Fibroblast of pulmonary artery (primary cell): ENCODE measurements at regions not wholly inside any gene's neighbourhood (a gene's known extent, or its start where the extent isn't known, plus 50 kb on each side); places are given as distances from the start of the nearest gene placed in this dataset.

Experiments used
- DNase-seq: peaks from one replicate; pipeline ENCODE4 v3.0.0-alpha.2; 2010; ENCODE audit warnings: low read depth
- H3K4me3 ChIP-seq: replicated peaks from 2 replicates; pipeline ENCODE4 v1.5.1; 2011; ENCODE audit warnings: low read depth, mild to moderate bottlenecking, control low read depth, low read length, moderate library complexity
- TF ChIP-seq, protein P1 (sequence below): IDR thresholded peaks from 2 replicates; pipeline ENCODE4 v1.5.1; 2011; ENCODE audit warnings: mild to moderate bottlenecking, control low read depth, low read length, inconsistent platforms; ENCODE audit errors: missing control alignments

DNA sequence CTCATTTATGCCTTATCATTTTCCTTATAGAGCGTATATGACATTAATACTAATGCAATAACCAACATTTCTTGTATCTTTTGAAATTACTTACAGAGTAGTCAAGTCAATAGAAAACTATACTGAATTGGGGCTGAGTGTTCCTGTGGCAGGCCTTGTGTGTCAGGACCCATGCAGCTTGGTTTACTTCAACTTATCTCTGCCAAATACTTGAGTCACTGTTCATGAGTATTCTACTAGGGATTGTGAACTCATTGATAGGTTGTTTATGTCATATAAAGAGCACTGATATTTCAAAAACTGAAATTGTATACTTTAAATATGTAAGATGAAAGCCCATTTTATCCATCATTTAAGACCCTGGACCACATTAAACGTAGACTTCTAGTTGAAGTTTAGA lies 688.6 kb upstream of the SLITRK1 start:
- DNase-seq = no peak
- H3K4me3 ChIP-seq = no peak overlapping the region
- TF ChIP-seq, protein P1, sequence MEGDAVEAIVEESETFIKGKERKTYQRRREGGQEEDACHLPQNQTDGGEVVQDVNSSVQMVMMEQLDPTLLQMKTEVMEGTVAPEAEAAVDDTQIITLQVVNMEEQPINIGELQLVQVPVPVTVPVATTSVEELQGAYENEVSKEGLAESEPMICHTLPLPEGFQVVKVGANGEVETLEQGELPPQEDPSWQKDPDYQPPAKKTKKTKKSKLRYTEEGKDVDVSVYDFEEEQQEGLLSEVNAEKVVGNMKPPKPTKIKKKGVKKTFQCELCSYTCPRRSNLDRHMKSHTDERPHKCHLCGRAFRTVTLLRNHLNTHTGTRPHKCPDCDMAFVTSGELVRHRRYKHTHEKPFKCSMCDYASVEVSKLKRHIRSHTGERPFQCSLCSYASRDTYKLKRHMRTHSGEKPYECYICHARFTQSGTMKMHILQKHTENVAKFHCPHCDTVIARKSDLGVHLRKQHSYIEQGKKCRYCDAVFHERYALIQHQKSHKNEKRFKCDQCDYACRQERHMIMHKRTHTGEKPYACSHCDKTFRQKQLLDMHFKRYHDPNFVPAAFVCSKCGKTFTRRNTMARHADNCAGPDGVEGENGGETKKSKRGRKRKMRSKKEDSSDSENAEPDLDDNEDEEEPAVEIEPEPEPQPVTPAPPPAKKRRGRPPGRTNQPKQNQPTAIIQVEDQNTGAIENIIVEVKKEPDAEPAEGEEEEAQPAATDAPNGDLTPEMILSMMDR = no peak

DNA sequence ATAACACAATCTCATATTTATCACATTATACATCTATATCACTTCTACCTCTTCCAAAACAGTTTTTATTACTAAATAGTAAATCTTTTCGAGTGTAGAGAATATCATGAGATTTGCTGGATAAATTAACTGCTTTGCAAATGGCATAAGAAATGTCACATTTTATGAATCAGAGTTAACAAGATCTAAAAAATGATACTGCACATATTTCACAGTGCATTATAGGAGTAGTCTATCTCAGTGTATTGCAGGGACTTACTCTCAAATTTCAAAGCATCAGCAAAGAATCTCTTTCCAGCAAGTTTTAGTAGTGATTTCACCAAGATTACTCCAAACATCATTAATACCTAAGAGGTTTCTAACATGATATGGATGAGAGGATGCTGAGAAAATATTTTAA lies 687.1 kb upstream of the SLITRK1 start:
- no peak overlapping the region for H3K4me3 ChIP-seq
- TF ChIP-seq, protein P1 = no peak
- no peak for DNase-seq

GRCh38 chr13:84567848-84568247 lies 685.6 kb upstream of the SLITRK1 start:
- no peak overlapping the region for H3K4me3 ChIP-seq
- DNase-seq = no peak
- TF ChIP-seq, protein P1 = no peak

DNA sequence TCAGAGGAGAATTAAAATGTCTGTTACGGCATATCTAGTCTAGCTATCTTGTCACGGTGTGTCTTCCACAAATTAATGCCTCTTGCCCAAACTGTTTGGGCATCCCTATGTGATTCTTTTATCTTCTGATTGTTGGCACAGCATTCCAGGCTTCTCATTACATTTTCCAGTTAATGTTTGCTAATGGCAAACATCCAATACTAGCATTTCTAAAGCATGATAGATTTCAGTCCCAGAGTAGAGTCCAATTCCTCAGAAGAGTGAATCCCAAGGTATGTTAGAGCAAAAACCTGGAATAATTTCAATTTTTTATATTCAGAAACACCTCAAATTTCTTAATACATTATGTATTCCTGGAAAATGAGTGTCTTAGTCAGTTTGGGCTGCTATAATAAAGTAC lies 684.5 kb upstream of the SLITRK1 start:
- DNase-seq = no peak
- no peak overlapping the region for H3K4me3 ChIP-seq
- TF ChIP-seq, protein P1 = no peak

DNA sequence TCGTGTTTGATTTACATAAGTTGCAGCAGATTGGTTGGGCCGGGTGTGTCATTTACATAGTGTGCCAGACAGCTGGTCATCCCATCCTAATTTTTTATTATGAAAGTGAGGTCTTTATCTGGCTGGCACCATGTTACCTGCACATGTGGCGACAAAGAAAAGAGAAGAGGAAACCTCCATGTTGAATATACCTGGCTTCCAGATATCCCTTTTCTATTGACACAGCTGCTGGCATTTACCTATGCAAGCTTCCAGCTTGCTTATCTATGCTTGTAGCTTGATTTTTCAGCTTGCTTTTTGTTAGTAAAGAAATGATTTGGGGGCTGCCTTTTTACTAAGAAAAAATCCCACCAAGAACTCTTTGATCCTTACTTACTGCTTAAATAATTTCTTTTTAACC lies 681.3 kb upstream of the SLITRK1 start:
- no peak for DNase-seq
- no peak overlapping the region for H3K4me3 ChIP-seq
- TF ChIP-seq, protein P1 = no peak

DNA sequence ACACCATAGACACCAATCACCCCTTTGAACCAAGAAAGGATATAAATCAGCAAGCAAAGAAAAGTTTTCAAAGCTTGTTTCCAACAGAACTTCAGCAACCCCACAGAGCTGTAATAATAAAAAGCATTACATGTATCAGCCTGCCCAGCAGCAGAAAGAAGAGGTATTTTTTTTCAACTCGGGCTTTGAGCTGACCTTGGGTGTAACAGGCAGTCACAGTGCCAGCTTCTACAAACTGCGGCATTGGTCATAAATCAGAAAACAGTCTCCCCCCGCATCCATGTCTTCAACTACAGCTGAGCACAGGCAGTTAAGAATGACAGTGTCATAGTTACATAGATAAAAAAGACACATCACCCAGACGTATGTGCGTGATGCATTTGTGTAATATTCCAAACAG lies 671.0 kb upstream of the SLITRK1 start:
- peak; percentile 1 for DNase-seq
- no peak overlapping the region for H3K4me3 ChIP-seq
- TF ChIP-seq, protein P1 = no peak

- TF ChIP-seq, protein P1 = no peak
- H3K4me3 ChIP-seq = no peak overlapping the region
- no peak for DNase-seq
Measured at GRCh38 chr13:84543962-84544361, 661.7 kb upstream of the SLITRK1 start.
